ENCODE measurements at regions not wholly inside any gene's neighbourhood (a gene's known extent, or its start where the extent isn't known, plus 50 kb on each side); places are given as distances from the start of the nearest gene placed in this dataset.

- H3F3A ChIP-seq (replicated peaks; ENCODE audit: insufficient read depth): peaks cover 14% of the 10 kb centered on the region
- H3K36me3 ChIP-seq (replicated peaks in 1 of 2; ENCODE audit: control insufficient read depth in 1 of 2, insufficient read depth in 2 of 2, low read length in 1 of 2): no peaks in the 10 kb centered on the region
- peaks cover 0 to 6% of the 10 kb centered on the region in 2 experiments; a peak in 1 of 4 replicates for H3K4me1 ChIP-seq (ENCODE audit: control insufficient read depth in 1 of 2, insufficient read depth in 2 of 2, low read depth in 1 of 2, low read length in 1 of 2)
- no peaks in the 10 kb centered on the region for H4K20me1 ChIP-seq (ENCODE audit: insufficient read depth)
- ChIA-PET POLR2A (no interaction called here), CTCF (interaction anchor here (1.2 kb wide), 1 partner anchor 471 kb away, joined by 3 read pairs; no protein-coding TSS in a partner anchor)
- H3K4me2 ChIP-seq: no peak overlapping the region
- peak overlapping the region in 1 of 2 experiments; percentile 14; a peak in 2 of 4 replicates for H3K27ac ChIP-seq (ENCODE audit: low read depth in 2 of 2, low read length in 1 of 2)
- TF ChIP-seq NFIC (IDR thresholded peaks at IDR 0.05; ENCODE audit: borderline replicate concordance) (peak; percentile 41; the same call in 1 of the 2 replicates), IRF3 (IDR thresholded peaks at IDR 0.05; ENCODE audit: low read depth, low read length) (no peak), EP300 (IDR thresholded peaks at IDR 0.05; ENCODE audit: borderline replicate concordance in 1 of 2, low read depth in 1 of 2, low read length in 1 of 2) (peak in 1 of 2 experiments; percentile 37; a peak in 1 of 4 replicates), FOXJ3 (CRISPR knock-in tag; IDR thresholded peaks at IDR 0.05) (no peak), FOXM1 (IDR thresholded peaks at IDR 0.05; ENCODE audit: low read depth) (no peak), GABPA (IDR thresholded peaks at IDR 0.05; ENCODE audit: low read depth) (no peak), CTCF (IDR thresholded peaks at IDR 0.05) (no peak), PBX3 (IDR thresholded peaks at IDR 0.05) (0 out of 2 replicates have a peak, but pooled peaks have one; percentile 8), TCF12 (IDR thresholded peaks at IDR 0.05) (peak; percentile 66), POLR2AphosphoS5 (IDR thresholded peaks at IDR 0.05; ENCODE audit: low read depth, low read length) (peak; percentile 24; the same call in 1 of the 2 replicates), JUND (IDR thresholded peaks at IDR 0.05) (peak; percentile 33; the same call in 1 of the 2 replicates), MAX (IDR thresholded peaks at IDR 0.05; ENCODE audit: low read depth) (no peak), FOSL2 (IDR thresholded peaks at IDR 0.05; ENCODE audit: borderline replicate concordance, low read depth) (peak; percentile 21; the same call in 1 of the 2 replicates), RFX5 (IDR thresholded peaks at IDR 0.05; ENCODE audit: low read length) (no peak)
- no peak overlapping the region for H3K4me3 ChIP-seq (ENCODE audit: low read depth in 2 of 2, low read length in 1 of 2)
- H3K79me2 ChIP-seq (ENCODE audit: insufficient read depth): no peaks in the 10 kb centered on the region
- no peaks in the 10 kb centered on the region for H3K9me2 ChIP-seq
- 24% methylated on average over 1 of the region's 1 CpG for WGBS (ENCODE audit: low lambda C conversion rate)
- no peak for DNase-seq
- no peak overlapping the region for H2AFZ ChIP-seq (ENCODE audit: low read depth)
- H3K27me3 ChIP-seq (ENCODE audit: insufficient read depth): no peaks in the 10 kb centered on the region
- no peak overlapping the region for H3K9ac ChIP-seq
- H3K9me3 ChIP-seq: no peaks in the 10 kb centered on the region
Measured at GRCh38 chr6:82741325-82741995, 324.2 kb downstream of the UBE3D start.

Data from SK-N-SH (cell line).